GM18867 (cell line): ENCODE measurements at regions not wholly inside any gene's neighbourhood (a gene's known extent, or its start where the extent isn't known, plus 50 kb on each side); places are given as distances from the start of the nearest gene placed in this dataset.
"Not testable (repeated sequence)": the region's sequence is repeated elsewhere in the genome, so short reads cannot be mapped to it uniquely, and the experiment has no call there.

Experiments used
- ATAC-seq: cut with Tn5 transposase; IDR thresholded peaks from one replicate; pipeline ENCODE4 v1.9.1; 2021; ENCODE audit warnings: mild to moderate bottlenecking, moderate library complexity; ENCODE audit not compliant: unreplicated experiment

GRCh38 chr9:107842530-107842929 lies 353.0 kb upstream of the KLF4 start:
- ATAC-seq, result no peak

DNA sequence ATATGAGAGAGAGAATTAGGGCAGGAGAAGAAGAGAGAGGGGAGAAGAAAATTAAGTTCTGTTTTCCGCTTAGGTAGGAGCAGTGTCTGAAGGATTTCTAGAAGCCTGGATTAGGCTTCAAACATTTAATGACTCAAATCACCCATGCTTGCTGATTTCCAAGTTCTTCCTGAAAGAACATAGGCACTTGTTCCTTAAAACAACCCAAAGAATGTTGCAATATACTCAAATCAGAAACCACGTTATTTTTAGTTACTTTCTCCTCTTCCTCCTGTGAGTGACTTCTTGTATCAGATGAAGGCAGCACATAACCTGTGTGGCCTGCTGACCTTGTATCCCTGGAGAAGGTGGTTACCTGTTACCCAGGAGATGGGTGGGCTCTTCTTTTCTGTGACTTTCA lies 351.5 kb upstream of the KLF4 start:
- ATAC-seq, result no peak

DNA sequence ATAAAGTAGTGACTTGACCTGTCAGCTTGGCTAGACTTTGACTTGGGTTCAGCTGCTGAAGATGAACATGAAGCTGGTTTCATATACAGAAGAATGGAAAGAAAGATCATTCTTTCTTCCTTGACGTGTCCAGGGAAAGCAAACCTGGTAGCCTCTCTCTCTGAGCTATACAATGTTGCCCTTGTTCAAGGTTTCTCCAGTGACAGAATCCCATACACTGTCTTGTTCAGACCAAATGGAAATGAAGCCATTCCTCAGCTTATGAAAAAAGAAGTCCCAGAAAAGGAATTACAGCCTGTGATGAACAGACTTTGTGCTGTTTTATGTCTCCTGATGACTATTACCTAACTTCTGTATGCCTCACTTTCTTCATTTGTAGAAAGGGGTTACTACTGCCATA lies 349.8 kb upstream of the KLF4 start:
- no peak for ATAC-seq

DNA sequence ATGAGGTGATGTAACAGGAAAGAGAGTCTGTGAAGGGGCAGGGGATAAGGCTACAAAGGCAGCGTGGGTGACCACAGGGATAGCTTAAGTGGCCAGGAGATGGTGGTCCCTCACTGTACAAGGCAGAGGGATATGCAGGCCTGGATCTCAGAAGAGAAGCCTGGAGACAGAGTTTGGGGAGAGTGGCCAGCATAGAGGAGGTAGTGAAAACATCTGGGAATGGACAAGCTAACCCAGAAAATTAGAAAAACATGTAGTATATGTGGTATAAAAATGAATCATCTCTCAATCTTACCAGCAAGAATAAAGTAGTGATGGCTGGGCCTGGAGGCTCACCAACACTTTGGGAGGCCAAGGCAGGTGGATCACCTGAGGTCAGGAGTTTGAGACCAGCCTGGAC lies 349.2 kb upstream of the KLF4 start:
- no peak for ATAC-seq

DNA sequence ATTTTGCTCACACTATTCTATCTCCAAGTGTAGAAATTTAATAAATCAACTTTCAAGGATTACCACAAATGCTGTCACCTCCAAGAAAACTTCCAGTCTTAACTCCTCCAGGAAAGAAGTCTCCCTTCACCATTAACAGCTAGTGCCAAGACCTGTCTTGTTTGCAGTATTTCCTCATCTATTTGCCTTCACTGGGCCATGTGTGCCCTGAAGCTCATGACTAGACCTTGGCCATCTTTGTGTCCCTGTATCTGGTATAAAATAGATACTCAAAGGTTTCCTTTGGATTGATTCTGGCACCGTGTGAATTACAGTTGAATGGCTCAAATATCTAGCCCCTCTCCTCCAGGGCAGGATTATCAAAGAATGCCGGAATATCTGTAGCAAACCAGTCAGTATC lies 346.7 kb upstream of the KLF4 start:
- no peak for ATAC-seq

- no peak for ATAC-seq
Observed at GRCh38 chr9:107833295-107833694, 343.7 kb upstream of the KLF4 start.

- ATAC-seq, result no peak
Observed at GRCh38 chr9:107832871-107833270, 343.3 kb upstream of the KLF4 start.

DNA sequence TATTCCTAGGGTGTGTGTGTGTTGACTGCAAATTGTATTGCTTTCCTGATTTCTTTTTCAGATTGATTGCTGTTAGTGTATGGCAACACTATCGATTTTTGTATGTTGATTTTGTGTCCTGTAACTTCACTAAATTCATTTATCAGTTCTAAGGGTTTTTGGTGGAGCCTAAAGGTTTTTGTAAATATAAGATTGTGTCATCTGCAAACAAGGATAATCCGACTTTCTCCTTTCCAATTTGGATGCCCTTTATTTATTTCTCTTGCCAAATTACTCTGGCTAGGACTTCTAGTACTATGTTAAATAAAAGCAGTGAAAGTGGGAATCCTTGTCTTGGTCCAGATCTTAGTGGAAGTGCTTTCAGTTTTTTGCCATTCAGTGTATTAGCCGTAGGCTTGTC lies 340.9 kb upstream of the KLF4 start:
- ATAC-seq, result no peak

DNA sequence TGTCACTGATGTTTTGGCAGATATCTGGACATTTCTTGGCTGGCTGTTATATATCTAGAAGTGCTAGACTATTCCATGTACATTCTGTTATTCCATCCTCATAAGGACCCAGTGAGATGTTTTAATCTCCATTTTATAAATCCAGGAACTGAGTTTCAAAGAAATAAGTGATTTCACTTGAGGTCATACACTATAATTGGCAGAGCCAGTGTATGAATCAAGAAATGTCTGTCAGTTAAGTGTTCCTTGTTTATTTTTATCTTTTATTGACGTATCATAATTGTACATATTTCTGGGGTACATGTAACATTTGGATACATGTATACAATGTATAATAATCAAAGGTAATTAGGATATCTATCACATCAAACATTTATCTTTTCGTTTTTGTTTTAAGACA lies 338.3 kb upstream of the KLF4 start:
- no peak for ATAC-seq

DNA sequence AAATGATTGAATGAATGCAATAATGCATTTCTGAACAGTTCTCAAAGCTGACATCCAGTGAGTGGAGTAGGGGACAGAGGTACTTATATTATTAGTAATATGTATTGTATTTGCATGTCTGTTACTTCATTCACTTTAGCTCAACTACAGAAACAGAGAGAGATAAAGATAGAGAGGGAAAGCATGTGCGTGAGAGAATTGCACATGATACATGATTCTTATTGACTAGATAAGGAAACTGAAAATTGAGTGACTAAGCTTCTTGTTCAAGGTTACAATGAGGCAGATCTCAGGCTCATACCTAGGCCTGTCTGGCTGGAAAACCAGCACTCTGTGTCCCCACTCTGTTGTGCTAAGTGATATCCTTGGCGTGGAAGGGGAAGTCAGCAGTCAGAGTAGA lies 337.7 kb upstream of the KLF4 start:
- ATAC-seq, result peak; percentile 97

- not testable (repeated sequence) for ATAC-seq
Observed at GRCh38 chr9:107826688-107826983, 337.1 kb upstream of the KLF4 start.

- ATAC-seq, result no peak
Observed at GRCh38 chr9:107824556-107824955, 335.0 kb upstream of the KLF4 start.

DNA sequence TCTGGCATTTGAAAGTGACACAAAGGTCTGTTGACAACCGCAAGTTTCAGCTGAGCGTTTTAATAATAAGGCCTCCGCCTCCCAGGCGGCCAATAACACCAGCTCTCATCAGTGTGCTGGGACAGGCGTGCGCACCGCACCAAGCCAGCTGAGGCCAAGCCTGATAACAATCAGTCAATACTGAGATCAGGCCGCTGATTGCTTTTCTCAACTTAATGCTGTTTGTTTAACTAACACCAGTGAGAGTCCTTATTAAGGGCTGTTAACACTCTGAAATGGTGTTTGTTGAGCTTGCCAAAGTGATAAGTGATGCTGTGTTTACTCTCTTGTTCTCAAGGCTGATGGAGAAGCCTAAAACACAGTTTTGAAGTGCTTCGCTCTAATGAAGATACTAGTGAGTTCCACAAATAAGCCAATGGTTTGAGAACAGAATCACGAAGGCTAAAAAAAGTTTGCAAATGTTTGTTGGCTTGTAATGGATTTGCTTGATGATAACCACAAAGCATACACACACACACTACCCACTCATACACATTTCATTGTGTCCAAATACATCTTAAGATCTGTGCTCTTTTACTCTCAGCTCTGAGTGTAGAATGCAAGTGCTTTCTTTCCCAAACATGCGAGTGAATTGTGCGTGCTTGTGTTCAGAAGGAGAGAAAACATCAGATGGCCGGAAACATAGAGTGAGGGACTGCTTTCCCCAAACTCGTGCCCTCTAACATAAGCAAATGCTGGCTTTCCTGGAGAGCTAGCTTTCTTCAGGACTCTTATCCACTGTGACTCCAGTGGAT lies 330.4 kb upstream of the KLF4 start:
- no peak for ATAC-seq

DNA sequence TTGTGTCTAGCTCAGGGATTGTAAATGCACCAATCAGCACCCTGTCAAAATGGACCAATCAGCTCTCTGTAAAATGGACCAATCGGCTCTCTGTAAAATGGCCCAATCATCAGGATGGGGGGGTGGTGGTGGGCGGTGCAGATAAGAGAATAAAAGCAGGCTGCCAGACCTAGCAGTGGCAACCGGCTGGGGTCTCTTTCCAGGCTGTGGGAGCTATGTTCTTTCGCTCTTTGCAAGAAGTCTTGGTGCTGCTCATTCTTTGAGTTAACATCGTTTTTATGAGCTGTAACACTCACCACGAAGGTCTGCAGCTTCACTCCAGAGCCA lies 328.9 kb upstream of the KLF4 start:
- ATAC-seq, result not testable (repeated sequence)

DNA sequence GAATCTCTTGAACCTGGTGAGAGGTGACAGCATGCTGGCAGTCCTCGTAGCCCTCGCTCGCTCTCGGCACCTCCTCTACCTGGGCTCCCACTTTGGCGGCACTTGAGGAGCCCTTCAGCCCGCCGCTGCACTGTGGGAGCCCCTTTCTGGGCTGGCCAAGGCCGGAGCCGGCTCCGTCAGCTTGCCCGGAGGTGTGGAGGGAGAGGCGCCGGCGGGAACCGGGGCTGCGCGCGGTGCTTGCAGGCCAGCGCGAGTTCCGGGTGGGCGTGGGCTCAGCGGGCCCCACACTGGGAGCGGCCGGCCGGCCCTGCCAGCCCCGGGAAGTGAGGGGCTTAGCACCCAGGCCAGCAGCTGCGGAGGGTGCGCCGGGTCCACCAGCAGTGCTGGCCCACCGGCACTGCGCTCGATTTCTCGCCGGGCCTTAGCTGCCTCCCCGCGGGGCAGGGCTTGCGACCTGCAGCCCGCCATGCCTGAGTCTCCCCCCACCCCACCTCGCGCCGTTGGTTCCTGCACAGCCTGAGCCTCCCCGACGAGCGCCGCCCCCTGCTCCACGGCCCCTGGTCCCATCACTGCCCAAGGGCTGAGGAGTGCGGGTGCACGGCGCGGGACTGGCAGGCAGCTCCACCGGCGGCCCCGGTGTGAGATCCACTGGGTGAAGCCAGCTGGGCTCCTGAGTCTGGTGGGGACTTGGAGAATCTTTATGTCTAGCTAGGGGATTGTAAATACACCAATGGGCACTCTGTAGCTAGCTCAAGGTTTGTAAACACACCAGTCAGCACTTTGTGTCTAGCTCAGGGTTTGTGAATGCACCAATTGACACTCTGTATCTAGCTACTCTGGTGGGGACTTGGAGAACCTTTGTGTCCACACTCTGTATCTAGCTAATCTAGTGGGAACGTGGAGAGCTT lies 328.3 kb upstream of the KLF4 start:
- not testable (repeated sequence) for ATAC-seq

GRCh38 chr9:107816561-107817021 lies 327.0 kb upstream of the KLF4 start:
- peak; percentile 92 for ATAC-seq

- peak; percentile 32 for ATAC-seq
Observed at GRCh38 chr9:107815782-107816560, 326.4 kb upstream of the KLF4 start.

DNA sequence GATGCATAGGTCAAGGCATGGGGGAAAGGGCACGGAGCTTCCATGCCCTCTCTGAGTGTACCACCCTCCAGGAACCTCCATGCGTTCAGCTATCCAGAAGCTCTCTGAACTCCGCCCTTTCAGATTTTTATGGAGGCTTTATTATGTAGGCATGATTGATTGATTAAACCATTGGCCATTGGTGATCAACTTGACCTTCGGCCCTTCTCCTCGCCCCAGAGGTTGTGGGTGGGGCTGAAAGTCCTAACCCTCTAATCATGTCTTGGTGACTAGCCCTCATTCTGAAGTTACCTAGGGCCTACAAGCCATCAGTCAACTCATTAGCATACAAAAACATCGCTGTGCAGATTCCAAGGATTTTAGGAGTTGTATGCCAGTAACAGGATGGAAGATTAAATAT lies 323.7 kb upstream of the KLF4 start:
- no peak for ATAC-seq

GRCh38 chr9:107810461-107810961 lies 320.9 kb upstream of the KLF4 start:
- no peak for ATAC-seq

- no peak for ATAC-seq
Observed at GRCh38 chr9:107809871-107810460, 320.4 kb upstream of the KLF4 start.

- no peak for ATAC-seq
Observed at GRCh38 chr9:107807183-107807582, 317.6 kb upstream of the KLF4 start.
